ENCODE measurements at regions not wholly inside any gene's neighbourhood (a gene's known extent, or its start where the extent isn't known, plus 50 kb on each side); places are given as distances from the start of the nearest gene placed in this dataset.

GRCh38 chr2:180325416-180326120 is 318.5 kb upstream of the CWC22 start:
- TF ChIP-seq CTCF (IDR thresholded peaks at IDR 0.05): no peak
- no peak for TF ChIP-seq POLR2A (IDR thresholded peaks at IDR 0.05)

Measured in right lobe of liver (tissue), 4 donors.